Hypothalamus (tissue), 51 donors: ENCODE measurements at regions not wholly inside any gene's neighbourhood (a gene's known extent, or its start where the extent isn't known, plus 50 kb on each side); places are given as distances from the start of the nearest gene placed in this dataset.
"Not testable (repeated sequence)": the region's sequence is repeated elsewhere in the genome, so short reads cannot be mapped to it uniquely, and the experiment has no call there.

ENCODE experiments used
- DNase-seq, 51 donors: peaks; one replicate each; lab custom pipeline; 2025; lab: John Stamatoyannopoulos, UW

DNA sequence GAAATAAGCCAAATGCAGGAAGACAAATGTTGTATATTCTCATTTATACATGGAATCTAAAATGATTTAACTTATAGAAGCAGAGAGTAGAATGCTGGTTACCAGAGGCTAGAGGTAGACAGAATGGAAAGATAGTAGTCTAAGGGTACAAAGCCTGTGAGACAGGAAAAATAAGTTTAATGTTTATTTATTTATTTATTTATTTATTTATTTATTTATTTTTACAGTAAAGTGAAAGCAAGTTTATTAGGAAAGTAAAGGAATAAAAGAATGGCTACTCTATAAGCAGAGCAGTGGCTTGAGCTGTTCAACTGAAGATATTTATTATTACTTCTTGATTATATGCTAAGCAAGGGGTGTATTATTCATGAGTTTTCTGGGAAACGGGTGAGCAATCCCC is 203.2 kb downstream of the LAS1L start:
- no peak for DNase-seq

DNA sequence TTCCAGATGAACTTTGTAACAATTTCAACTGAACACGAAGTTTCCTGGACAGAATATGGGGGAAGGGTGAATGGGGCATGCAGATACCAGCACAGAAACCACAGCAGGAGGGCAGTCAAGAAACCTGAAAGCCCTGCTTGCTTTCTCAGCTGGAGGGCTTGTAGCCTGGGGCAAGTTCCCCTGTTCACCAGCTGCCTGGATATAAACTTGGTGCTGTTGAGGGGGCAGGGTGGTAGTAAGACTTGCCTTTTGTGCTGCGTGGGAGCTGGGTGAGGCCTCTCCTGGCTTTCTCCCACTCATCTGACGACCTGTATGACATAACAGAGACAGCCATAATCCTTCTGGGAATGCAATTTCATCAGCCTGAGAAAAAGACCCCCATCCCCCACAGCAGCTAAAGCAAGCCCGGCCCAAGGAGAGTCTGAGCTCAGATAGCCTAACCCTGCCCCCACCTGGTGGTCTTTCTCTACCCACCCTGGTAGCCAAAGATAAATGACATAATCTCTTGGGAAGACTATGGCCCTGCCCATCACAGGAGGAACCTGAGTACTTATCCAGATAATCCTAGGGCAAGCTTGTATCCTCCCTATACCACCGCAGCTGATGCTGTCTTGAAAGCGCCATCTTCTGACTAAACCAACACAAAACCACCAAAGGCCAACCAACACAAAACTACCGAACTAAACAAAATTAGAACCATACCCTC is 234.3 kb downstream of the LAS1L start:
- no peak for DNase-seq

DNA sequence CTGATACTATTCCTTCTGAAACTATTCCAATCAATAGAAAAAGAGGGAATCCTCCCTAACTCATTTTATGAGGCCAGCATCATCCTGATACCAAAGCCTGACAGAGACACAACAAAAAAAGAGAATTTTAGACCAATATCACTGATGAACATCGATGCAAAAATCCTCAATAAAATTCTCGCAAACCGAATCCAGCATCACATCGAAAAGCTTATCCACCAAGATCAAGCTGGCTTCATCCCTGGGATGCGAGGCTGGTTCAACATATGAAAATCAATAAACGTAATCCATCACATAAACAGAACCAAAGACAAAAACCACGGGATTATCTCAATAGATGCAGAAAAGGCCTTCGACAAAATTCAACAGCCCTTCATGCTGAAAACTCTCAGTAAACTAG is 251.7 kb downstream of the LAS1L start:
- not testable (repeated sequence) for DNase-seq

DNA sequence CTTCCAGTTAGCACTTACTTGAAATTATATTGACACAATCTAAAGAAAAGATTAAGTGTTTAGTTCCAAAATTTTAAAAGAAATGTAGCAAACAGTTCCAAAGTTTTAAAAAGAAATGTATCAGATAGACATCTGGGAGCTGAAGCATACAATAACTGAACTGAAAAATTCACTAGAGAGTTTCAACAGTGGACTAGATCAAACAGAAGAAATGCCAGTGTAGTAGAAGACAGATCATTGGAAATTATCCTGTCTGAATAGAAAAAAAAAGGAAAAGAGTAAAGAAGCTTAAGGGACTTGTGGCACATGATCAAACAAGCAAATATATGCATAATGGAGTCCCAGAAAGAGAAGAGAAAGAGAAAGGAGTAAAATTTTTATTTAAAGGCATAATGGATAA is 261.4 kb downstream of the LAS1L start:
- no peak for DNase-seq

DNA sequence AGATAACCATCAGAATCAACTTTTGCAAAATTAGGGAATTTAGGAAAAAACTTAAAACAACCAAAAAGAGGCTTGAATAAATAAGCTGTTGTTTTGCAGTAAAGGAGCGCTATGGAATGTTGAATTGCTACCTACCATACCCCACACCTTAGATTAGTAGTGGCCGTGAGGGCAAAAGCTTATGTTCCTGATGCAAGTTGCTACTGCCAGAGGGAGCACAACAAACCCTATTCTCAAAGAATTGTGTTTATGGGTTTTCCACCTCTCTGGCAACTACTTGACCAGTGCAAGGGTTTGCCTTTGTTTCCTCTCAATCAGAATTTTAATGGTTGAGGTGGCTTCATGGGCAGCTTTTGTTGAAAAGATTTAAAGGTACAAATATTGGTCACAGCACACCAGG is 268.1 kb downstream of the LAS1L start:
- no peak for DNase-seq

DNA sequence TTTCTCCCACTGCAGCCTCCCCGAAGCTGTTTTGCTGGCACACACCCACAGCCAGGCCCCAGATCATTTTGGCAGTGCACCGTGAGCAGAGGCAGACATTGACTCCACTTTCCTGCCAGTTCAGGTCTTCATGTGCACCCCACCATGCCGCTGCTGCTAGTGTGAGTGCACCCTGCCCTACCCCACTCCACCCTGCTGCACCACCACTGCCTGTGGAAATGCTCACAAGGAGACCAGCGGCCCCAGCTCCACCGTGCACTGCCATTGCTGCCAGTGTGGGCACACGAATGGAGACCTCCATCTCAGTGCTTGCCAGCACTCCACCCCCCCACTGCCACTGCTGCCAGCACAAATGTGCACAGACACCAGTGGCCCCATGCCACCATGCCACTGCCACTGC is 277.6 kb upstream of the ZC4H2 start:
- DNase-seq: no peak

DNA sequence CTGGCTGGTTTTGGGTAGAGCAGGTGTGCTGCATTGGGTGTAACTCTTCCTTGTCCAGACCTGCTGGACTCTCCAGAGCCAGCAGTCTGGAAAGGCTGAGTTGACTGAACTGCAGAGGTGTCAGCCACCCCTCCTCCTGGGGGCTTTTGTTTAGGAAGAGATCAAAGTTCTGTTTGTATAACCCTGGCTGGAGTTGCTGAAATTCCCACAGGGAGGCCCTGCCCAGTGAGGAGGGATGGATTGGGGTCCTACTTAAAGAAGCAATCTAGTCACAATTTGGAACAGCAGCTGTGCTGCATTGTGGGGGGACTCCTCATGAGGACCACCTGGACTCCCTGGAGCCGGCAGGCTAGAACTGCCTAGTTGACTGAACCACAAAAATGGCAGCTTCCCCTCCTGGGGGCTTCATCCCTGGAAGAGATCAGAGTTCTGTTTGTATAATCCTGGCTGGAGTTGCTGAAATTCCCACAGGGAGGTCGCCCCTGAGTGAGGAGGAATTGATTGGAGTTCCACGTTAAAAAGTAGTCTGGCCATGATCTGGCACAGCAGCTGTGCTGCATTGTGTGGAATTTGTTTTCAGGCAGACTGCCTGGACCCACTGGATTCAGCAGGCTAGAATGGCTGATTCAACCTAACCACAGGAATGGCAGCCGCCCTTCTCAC is 264.9 kb upstream of the ZC4H2 start:
- no peak for DNase-seq

DNA sequence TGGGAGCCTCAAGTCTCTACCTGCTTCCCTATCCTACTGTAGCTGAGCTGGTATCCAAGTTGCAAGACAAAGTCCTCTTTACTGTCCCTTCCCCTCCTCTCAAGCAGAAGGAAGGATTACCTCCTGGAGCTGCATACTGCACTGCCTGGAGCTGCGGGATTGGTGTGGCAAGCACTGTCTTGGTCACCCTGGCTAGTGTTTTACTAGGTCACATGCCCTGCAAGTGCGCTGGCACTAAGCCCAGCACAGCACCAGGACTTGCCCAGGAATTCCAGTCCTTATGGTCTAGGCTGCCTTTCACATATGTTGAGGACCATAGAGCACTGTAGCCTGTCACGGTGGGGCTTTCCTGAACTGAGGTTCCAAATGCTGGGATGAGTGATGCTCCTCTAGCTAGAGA is 227.3 kb upstream of the ZC4H2 start:
- no peak for DNase-seq

DNA sequence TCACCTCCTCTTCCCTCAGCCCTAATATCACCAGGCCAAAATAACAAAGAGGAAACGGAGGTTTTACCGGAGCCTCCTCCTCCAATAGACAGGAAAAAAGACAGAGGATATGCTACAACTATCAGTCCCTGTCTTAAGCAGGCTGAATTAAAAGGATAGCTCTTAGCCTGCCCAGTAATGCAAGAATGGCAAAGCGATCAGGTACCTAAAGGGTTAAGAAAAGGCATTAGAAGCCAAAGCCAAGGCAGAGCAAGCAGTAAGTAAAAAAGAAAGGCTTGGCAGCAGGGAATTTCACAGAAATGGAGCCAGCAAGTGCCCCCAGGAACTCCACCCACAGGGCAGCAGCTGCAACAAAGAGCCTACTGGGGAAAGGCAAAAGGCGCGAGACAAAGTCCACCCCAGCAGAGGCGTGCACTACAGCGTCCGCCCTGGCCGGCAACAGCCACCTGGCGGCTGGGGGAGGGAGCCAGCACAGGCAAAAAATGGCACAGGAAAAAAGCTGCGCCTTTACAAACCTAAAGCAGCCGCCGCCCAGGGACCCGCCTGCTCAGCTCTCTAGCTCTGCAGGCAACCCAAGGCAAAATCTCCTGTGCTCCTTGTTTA is 220.6 kb upstream of the ZC4H2 start:
- peak in 14 of 51 donors; percentile 0 to 29 (median 0) for DNase-seq

DNA sequence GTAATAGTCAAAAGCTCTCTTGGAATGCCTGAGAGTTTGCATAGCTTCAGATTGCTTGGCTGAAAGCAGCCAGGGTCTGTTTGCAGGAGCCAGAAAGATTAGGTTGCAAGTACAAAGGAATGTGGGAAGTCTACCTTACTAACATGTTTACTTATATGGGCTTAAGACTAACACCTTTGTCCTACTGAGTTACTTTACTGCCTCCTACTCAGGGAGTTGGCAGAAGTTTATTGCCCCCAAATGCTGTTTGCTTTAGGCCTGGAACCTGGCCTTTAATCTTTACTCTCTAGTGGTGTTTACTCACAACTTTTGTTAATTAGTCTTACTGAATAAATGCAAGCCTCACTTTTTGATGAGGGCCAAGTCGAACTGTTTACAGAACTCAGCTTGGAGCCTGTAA is 219.4 kb upstream of the ZC4H2 start:
- no peak for DNase-seq

DNA sequence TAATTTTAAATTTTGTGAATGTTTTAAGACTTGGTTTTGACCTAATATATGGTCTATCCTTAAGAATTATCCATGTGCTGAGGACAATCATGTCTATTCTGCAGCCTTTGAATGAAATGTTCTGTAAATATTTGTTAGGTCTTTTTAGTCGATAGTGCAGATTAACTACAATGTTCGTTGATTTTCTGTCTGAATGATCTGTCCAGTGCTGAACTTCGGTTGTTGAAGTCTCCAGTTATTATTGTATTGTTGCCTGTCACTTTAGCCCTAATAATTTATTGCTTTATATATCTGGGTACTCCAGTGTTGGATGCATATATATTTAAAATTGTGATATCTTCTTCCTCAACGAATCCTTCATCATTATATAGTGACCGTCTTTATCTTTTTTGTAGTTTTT is 218.3 kb upstream of the ZC4H2 start:
- DNase-seq: no peak

DNA sequence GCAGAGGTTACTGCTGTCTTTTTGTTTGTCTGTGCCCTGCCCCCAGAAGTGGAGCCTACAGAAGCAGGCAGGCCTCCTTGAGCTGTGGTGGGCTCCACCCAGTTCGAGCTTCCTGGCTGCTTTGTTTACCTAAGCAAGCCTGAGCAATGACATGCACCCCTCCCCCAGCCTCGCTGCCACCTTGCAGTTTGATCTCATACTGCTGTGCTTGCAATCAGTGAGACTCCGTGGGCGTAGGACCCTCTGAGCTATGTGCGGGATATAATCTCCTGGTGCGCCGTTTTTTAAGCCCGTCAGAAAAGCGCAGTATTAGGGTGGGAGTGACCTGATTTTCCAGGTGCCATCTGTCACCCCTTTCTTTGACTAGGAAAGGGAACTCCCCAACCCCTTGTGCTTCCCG is 187.1 kb upstream of the ZC4H2 start:
- not testable (repeated sequence) for DNase-seq

DNA sequence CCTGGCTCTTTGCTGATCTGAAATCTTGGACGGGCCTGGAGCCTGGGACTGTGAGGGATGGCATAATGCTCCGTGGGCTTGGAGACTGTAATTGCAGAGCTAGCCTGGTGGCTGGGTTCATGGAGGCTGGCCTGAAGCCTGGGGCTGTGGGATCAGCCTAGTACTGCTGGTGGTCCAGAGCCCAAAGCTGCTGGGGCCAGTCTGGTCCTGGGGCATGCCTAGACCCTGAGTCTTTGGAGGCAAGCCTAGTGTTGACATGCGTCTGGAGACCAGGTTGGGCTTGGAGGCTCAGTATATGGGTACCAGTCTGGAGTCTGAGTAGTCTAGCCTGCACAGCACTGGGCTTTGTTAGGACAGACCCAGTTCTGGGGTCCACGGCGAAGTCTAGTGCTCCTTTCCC is 172.0 kb upstream of the ZC4H2 start:
- DNase-seq: no peak

DNA sequence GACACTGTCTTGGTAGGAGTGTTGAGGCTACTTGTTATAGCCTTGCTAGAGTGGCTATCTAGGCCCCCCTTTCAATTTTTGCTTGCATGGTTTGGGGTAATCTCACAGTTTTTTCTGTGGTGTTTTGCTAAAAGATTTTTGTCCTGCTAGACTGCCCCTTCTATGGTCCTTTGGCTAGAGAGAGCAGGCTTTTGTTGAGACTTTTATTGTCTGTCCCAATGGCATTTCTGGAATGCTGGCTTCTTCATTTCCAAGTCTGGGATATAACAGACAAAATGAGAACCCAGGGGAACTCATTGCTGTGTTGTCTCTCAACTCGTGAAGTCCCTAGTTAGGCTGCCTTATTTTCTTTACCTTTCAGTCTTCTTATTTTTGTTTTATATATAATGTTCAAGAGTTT is 160.2 kb upstream of the ZC4H2 start:
- no peak for DNase-seq

DNA sequence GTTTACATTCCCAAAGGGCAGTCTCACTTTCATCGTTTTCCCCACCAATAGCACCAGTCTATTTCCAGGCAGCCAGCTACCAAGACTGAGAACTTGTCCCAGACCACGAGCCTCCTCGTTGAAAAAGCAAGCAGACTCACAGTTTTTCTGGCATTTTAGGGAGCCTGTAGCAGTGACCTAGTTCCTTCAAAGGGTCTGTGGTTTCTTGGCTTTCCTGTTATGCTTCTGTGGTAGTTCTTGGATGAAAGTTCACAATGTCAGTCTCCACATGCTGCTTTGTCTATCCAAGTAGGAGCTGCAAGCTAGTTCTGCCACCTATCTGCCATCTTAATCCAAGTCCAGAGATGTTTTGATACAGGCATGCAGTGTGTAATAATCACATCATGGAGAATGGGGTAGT is 151.6 kb upstream of the ZC4H2 start:
- DNase-seq: no peak

DNA sequence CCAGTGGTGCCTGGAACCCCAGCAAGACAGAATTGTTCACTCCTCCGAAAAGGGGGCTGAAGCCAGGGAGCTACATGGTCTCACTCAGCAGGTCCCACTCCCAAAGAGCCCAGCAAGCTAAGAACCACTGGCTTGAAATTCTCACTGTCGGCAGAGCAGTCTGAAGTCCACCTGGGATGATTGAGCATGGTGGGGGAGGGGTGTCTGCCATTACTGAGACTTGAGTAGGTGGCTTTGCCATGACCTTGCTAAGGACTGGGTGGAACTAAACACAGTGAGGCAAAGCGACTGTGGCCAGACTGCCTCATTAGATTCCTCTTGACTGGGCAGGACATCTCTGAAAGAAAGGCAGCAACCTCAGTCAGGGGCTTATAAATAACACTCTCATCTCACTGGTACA is 122.6 kb upstream of the ZC4H2 start:
- no peak for DNase-seq

DNA sequence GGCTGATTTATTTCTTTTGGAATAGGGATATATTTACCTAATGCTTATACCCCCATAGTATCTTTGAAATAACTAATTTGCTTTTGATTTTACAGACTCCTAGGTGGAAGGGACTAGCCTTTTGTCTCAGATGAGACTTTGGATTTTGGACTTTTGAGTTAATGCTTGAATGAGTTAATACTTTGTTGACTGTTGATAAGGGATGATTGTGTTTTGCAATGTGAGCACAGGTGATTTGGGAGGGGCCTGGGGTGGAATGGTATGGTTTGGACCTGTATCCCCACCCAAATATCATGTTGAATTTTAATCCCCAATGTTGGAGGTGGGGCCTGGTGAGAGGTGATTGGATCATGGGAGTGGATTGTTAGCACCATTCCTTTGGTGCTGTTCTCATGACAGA is 117.4 kb upstream of the ZC4H2 start:
- no peak for DNase-seq

DNA sequence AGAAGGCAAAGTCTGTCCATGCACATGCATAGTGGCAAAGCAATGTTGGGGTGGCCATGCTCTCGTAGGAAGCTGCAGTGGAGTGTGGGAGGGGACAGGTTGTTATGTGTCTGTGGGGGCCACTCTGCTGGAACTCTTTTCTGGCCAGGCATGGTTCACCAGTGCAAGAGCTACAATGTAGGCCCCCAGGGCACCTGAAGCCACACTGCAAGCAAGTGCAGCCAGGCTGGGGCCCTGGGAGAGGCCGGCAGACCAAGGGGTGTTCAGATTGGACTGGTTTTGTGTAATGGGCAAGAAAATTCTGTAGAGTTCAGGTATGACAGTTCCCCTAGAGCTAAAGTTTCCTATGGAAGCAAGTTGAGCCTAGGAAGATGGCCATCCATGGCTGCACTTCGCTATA is 97.0 kb upstream of the ZC4H2 start:
- DNase-seq: no peak

DNA sequence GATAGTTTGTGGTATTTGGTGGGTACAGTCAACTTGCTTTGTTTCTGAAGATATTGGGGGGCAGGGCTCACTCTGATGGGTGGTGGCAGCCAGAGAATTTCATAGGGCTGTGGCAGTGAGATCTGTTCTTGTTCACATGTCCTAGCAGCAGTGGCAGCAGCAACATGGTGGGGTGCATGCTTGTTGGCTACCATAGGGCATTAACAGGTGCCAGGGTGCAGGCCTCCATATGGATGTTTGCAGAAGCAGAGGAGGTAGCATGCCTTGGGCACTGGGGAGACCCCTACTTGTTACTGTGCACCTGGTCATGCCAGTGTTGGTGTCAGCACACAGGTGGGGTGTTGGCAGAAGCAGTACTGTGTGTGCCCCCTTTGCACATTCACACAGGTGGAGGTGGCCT is 96.3 kb upstream of the ZC4H2 start:
- no peak for DNase-seq

DNA sequence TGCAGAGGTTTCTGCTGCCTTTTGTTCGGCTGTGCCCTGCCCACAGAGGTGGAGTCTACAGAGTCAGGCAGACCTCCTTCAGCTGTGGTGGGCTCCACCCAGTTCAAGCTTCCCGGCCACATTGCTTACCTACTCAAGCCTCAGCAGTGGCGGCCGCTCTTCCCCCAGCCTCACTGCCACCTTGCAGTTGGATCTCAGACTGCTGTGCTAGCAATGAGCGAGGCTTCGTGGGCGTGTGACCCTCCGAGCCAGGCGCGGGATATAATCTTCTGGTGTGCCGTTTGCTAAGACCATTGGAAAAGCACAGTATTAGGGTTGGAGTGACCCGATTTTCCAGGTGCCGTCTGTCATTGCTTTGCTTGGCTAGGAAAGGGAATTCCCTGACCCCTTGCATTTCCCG is 82.4 kb upstream of the ZC4H2 start:
- not testable (repeated sequence) for DNase-seq

DNA sequence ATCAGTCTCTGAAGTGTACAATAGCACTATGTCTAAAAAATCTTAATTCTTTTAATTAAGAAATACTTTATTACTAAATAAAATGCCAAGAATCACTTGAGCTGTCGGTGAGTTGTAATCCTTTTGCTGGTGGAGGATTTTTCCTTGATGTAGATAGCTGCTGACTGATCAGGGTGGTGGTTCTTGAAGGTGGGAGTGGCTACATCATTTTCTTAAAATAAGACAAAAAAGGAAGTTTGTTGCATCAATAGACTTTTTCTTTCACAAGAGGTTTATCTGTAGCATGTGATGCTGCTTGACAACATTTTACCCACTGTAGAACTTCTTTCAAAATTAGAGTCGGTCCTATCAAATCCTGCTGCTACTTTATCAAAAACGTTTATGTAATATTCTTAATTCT is 68.8 kb upstream of the ZC4H2 start:
- no peak for DNase-seq

DNA sequence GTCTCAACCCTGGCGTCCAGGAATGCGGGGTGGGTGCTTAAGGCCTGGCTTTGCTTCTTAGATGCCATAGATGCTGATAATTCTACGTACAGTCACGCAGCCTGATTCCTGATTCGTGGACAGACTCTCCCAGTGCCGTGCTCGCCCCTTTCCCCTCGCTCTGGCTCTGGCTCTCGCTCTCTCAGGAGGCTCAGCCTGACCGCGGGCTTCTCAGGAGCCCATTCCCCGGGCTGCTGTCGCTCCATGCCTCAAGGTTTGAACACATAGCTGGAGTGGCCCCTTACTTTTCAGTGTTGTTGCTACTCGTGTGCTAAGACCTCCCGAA is 59.2 kb upstream of the ZC4H2 start:
- peak in 28 of 51 donors; percentile 0 to 59 (median 14) for DNase-seq
